BE2C (cell line): ENCODE measurements at regions not wholly inside any gene's neighbourhood (a gene's known extent, or its start where the extent isn't known, plus 50 kb on each side); places are given as distances from the start of the nearest gene placed in this dataset.

Experiments
- DNase-seq: peaks from one replicate; pipeline ENCODE4 v3.0.0-alpha.2; 2020
- H3K27me3 ChIP-seq: fragments of 250-450 bp; sonication (Bioruptor Pico); 2 replicates; pipeline ENCODE4 v1.5.1; 2020; ENCODE audit warnings: mild to moderate bottlenecking
- H3K36me3 ChIP-seq: fragments of 250-450 bp; sonication (Bioruptor Pico); 2 replicates; pipeline ENCODE4 v1.5.1; 2020; ENCODE audit warnings: mild to moderate bottlenecking
- H3K4me1 ChIP-seq: fragments of 250-450 bp; sonication (Bioruptor Pico); 2 replicates; pipeline ENCODE4 v1.5.1; 2020
- H3K4me3 ChIP-seq: 2 replicates; pipeline ENCODE4 v1.5.1; 2011; ENCODE audit warnings: low read depth, low read length
- H3K9me3 ChIP-seq: fragments of 250-450 bp; sonication (Bioruptor Pico); 2 replicates; pipeline ENCODE4 v1.5.1; 2020
- TF ChIP-seq, protein P1 (sequence below): IDR thresholded peaks from 2 replicates; pipeline ENCODE4 v1.5.1; 2012; ENCODE audit warnings: mild to moderate bottlenecking, low read depth, low read length

DNA sequence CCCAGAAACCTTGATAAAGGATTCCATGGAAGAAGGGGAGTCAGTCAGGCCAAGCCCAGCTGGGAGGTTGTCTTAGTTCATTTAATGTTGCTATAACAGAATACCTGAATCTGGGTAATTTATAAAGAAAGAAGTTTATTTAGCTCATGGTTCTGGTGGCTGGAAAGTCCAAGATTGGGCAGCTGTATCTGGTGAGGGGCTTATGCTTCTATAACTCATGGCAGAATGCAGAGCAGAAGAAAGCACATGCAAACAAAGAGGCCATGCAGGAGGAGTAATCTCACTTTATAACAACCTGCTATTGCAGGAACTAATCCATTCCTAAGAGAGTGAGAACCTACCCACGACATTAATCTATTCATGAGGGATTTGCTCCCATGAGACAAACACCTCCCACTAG, 54.2 kb upstream of the ANKRD1 start:
- Histone ChIP-seq H3K4me1 (no peaks in the 10 kb centered on the region), H3K9me3 (no peaks in the 10 kb centered on the region), H3K27me3 (no peaks in the 10 kb centered on the region), H3K4me3 (no peak overlapping the region), H3K36me3 (no peaks in the 10 kb centered on the region)
- TF ChIP-seq, protein P1, sequence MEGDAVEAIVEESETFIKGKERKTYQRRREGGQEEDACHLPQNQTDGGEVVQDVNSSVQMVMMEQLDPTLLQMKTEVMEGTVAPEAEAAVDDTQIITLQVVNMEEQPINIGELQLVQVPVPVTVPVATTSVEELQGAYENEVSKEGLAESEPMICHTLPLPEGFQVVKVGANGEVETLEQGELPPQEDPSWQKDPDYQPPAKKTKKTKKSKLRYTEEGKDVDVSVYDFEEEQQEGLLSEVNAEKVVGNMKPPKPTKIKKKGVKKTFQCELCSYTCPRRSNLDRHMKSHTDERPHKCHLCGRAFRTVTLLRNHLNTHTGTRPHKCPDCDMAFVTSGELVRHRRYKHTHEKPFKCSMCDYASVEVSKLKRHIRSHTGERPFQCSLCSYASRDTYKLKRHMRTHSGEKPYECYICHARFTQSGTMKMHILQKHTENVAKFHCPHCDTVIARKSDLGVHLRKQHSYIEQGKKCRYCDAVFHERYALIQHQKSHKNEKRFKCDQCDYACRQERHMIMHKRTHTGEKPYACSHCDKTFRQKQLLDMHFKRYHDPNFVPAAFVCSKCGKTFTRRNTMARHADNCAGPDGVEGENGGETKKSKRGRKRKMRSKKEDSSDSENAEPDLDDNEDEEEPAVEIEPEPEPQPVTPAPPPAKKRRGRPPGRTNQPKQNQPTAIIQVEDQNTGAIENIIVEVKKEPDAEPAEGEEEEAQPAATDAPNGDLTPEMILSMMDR, result no peak
- no peak for DNase-seq

DNA sequence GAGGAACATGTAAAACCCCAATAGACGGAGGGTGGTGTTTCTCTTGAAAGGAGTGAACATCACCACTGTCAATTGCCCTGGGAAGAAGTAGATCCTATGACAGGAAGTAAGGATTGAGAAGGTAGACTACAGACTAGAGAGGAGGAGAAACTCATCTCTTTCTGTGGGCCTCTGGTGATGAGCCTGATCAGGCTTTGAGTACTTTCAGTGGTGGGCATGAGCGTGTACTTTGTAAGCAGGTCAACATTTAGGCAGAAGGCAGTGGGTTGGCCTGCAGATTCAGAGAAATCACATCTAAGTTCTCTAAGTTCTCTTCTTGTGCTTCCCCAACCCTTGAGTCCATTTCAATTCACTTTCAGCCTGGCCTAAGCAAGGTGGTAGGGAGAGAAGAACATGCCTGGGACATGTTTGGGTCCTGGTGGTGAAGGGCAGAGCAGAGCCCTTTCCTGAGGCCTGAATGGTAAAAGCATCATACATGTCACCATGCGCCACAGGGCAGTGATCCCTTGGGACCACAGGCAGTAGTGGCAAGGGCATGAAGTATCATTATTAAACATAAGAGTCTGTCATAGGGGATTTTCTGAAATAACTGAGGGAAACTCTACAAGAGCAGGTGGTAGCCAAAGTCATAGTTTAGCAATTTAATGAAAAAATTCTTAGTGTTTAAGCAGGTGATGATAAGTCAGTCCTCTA, 56.4 kb upstream of the ANKRD1 start:
- TF ChIP-seq, protein P1, result no peak
- Histone ChIP-seq H3K27me3 (no peaks in the 10 kb centered on the region), H3K9me3 (no peaks in the 10 kb centered on the region), H3K4me3 (no peak overlapping the region), H3K4me1 (no peaks in the 10 kb centered on the region), H3K36me3 (no peaks in the 10 kb centered on the region)
- DNase-seq, result no peak

DNA sequence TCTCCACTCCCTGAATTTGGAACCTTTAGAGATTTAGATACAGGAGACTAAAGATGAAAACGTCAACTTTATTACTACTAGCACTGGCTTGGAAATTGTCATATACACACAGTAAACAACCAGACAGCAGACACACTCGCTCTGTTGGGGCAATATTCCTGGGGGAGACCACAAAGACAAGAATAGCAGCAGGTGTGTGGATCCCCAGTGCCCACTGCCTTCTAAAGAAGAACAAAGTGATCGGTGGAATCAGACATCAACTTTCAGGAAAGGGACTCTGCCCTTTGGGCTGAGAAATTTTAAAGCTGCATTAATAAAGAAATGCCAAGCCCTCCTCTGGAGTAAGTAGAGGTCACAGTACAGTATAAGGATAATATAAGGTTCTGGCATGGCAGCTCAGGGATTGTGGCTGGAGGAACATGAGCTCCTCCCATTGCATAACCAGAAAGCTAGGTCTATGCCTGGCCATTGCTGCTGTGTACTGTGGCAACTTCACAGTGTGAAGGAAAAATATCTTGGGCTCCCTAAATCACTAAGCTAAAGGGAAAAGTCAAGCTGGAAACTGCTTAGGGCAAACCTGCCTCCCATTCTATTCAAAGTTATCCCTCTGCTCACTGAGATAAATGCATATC, 57.1 kb upstream of the ANKRD1 start:
- H3K4me1 ChIP-seq, result no peaks in the 10 kb centered on the region
- TF ChIP-seq, protein P1, result no peak
- H3K4me3 ChIP-seq, result no peak overlapping the region
- H3K27me3 ChIP-seq, result no peaks in the 10 kb centered on the region
- H3K36me3 ChIP-seq, result no peaks in the 10 kb centered on the region
- no peaks in the 10 kb centered on the region for H3K9me3 ChIP-seq
- no peak for DNase-seq

DNA sequence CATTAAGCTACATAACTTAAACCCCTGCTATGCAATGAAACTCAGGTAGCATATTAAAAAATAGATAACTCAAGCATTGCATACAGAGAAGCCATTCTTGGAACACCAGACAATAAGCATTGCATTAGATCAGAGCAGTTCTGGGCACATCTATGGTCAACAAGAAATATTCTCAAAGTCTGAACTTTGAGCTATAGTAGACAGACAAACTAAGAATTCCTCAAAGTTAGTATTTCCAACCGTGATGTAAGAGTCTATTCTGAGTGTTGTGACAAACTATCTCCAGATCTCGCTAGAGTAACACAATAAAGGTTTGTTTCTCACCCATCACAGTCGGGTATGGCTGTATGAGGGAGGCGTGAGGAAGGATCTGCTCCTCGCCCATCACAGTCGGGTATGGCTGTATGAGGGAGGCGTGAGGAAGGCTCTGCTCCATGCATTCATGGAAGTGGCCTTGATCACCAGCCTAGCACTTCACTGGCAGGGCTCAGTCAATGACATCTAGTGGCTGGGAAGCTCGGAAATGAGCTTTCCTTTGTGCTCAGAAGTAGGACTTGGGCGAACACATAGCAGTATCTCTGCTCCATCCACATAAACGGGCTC, 61.6 kb upstream of the ANKRD1 start:
- Histone ChIP-seq H3K4me1 (no peaks in the 10 kb centered on the region), H3K4me3 (no peak overlapping the region), H3K27me3 (no peaks in the 10 kb centered on the region), H3K36me3 (no peaks in the 10 kb centered on the region), H3K9me3 (no peaks in the 10 kb centered on the region)
- TF ChIP-seq, protein P1, result no peak
- DNase-seq, result no peak

DNA sequence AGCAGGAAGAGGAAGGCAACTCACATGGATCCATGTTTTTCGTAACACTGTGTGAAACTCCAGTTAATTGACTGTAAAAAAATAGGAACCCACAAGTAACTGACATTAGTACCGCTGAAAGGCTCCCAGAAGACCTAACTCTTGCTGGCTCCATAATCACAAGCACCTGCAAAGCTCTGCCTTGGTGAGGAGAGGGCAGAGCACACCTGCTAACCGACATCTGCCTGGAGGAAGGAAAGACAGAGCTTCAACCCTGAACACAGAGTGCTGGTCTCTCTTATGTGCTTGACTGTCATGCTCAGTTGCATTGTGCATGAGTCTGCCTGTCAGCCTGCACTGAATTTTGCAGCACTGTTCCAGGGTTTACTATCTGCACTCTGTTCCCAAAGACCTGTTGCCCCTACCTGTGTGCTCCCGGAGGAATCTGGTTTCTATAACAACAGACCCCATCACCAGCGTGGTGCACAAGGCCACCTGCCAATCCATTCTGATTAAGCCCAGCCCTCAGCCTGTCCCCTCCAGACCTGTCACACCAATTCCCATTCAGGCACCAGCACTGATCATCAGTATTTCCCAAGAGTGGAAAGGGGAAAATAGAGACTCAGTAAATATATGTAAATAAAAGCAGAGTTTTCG, 63.1 kb upstream of the ANKRD1 start:
- Histone ChIP-seq H3K27me3 (no peaks in the 10 kb centered on the region), H3K4me3 (no peak overlapping the region), H3K4me1 (no peaks in the 10 kb centered on the region), H3K36me3 (no peaks in the 10 kb centered on the region), H3K9me3 (no peaks in the 10 kb centered on the region)
- DNase-seq, result no peak
- TF ChIP-seq, protein P1, result no peak
